ENCODE measurements at regions not wholly inside any gene's neighbourhood (a gene's known extent, or its start where the extent isn't known, plus 50 kb on each side); places are given as distances from the start of the nearest gene placed in this dataset.
"Not testable (repeated sequence)": the region's sequence is repeated elsewhere in the genome, so short reads cannot be mapped to it uniquely, and the experiment has no call there.

DNA sequence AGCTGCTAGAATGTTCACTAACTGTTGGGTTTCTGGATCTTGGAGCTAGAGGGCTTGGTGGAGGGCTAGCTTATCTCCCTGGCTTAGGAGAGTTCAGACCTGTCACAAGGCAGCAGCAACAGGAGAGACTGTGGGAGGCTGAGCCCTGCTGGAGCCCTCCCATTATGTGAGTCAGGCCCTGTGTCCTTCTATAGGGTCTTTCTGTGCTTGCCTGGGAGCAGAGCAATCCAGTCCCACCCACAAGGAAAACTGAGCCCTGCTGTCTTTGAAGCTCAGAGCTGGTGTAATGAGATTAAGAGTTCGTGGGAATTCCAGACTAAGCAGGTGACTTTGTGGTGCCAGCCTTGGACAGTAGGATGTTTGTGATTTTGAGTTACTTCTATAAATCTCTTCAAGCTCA, 249.0 kb downstream of the TTC32 start:
- no peak for DNase-seq (ENCODE audit: low read depth in 2 of 2)

DNA sequence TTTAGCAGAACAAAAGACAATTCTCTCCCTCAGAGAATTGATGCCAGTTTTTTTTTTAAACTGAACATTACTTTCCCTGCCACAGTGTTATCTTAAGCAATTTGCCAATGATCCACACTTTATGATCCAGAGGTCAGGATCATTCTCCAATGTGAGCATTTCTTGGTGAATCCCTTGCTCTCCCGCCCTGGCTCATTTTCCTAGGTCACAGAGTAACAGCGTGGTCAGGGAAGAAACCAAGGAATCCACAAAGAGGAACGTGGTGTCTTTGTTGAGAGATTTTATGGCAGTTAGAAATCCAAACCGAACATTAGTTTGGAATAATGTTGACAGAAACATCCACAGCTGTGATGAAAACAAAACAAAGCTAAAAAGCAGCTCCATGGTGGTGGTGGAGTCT, 250.3 kb downstream of the TTC32 start:
- no peak for DNase-seq (ENCODE audit: low read depth in 2 of 2)

GRCh38 chr2:19649785-19650380, 251.9 kb downstream of the TTC32 start:
- DNase-seq (ENCODE audit: low read depth in 2 of 2): no peak

DNA sequence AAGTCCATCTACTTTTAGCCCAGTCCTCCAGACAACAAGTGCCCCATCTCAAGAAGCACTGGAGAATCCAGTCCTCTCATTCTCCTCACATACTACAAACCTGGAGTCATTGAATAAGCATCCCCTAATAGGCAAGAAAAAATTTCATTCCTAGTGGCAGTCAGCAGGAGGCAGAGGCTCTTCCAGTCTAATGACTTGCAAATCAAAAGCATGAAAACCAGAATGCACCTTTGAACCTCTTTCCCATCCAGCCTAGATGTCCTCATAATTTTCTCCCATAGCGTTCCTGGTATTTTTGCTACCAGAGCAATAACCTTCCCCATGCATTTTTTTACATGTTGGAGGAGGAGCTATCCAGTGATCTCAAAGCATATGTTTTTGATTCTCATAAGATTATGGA, 252.6 kb downstream of the TTC32 start:
- no peak for DNase-seq (ENCODE audit: low read depth in 2 of 2)

DNA sequence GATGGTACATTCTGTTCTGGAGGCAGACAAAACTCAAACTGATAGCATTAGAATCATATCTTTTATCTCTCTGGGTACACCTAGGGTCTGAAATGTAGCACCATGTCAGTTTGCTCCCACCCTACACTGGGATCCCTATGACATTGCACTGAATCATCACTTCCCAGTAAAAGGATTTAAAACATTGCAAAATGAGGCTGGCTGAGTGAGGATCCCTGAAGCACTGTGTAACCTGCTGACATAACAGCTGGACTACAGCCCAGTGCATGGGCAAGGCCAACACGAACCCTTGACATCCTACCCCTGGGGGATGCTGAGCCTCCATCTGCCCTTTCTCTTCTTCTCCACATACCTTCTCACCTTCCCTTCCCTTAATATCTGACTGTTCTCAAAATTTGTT, 253.2 kb downstream of the TTC32 start:
- no peak for DNase-seq (ENCODE audit: low read depth in 2 of 2)

DNA sequence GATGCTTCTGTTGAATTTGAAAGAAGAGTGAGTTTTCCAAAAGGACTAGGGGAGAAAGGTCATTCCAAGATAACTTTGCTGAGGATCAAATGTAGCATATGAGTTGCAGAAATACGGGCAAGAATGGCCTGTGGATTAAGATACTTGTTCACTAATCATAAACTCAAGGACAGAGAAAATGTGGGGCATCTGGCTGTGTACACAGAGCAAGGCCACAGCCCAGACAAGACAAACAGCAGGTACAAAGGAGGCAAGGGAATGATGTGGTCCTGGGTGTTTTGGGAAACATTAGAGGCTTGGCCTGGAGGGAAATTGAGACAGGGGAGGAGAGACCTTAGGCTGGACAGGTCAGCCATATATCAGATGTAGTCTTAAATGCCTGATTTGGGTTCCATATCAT, 254.8 kb downstream of the TTC32 start:
- no peak for DNase-seq (ENCODE audit: low read depth in 2 of 2)

DNA sequence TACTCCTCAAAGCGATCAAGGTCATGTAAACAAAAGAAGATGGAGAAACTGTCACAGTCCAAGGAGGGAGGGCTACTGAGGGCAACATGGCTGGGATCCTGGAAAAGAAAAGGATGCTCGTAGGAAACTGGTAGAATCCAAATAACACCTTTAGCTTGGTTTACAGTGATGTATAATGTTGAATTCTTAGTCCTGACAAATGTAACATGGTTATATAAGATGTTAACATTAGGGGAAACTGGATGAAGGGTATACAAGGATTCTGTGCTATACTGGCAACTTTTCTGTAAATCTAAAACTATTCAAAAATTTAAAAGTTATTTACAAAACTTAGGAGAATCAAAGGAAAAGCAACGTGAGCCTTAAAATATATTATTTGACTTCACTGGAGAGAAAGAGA, 257.0 kb downstream of the TTC32 start:
- no peak for DNase-seq (ENCODE audit: low read depth in 2 of 2)

GRCh38 chr2:19643117-19643518, 258.7 kb downstream of the TTC32 start:
- no peak for DNase-seq (ENCODE audit: low read depth in 2 of 2)

- no peak for DNase-seq (ENCODE audit: low read depth in 2 of 2)
These were observed 259.3 kb downstream of the TTC32 start for GRCh38 chr2:19642501-19642900.

GRCh38 chr2:19635951-19636510, 265.8 kb downstream of the TTC32 start:
- no peak for DNase-seq (ENCODE audit: low read depth in 2 of 2)

GRCh38 chr2:19632403-19632991, 269.3 kb downstream of the TTC32 start:
- no peak for DNase-seq (ENCODE audit: low read depth in 2 of 2)

DNA sequence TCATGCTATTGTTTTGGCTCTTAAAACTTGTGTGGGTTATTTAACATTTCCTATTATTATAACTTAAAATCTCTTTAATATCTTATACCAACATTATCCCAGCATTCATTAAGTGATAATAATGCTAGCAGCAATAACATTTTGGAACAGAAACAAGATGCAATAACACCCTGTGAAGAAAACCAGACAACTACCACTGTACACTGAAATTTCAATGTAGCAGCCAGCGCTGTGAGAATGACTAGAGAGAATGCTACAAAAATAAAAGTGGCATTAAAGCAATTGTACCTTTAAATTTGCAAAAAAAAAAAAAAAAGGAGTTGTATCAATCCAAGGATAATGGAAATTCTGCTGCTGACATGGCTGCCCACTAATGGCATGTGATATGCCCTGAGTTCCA, 269.9 kb downstream of the TTC32 start:
- no peak for DNase-seq (ENCODE audit: low read depth in 2 of 2)

GRCh38 chr2:19630921-19631320, 270.9 kb downstream of the TTC32 start:
- DNase-seq (ENCODE audit: low read depth in 2 of 2): no peak

- DNase-seq (ENCODE audit: low read depth in 2 of 2): no peak
These were observed 268.9 kb upstream of the OSR1 start for GRCh38 chr2:19627359-19627758.

DNA sequence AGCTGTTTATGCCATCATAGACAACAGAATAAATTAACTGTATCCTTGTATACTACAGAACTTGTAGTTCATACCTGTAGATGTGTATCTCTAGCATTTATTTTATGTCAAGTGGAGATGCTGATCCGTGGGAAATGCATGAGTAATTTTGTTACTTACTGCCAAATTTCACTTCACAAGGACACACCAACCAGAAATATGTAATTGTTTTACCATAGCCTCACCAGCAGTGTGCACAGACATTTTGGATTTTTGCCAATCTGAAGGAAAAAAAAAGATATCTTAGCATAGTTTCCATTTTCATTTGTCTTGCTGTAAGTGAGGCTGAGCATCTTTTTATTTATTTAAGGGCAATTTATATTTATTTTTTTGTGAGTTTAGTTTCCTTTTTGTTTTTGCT, 265.1 kb upstream of the OSR1 start:
- DNase-seq (ENCODE audit: low read depth in 2 of 2): no peak

DNA sequence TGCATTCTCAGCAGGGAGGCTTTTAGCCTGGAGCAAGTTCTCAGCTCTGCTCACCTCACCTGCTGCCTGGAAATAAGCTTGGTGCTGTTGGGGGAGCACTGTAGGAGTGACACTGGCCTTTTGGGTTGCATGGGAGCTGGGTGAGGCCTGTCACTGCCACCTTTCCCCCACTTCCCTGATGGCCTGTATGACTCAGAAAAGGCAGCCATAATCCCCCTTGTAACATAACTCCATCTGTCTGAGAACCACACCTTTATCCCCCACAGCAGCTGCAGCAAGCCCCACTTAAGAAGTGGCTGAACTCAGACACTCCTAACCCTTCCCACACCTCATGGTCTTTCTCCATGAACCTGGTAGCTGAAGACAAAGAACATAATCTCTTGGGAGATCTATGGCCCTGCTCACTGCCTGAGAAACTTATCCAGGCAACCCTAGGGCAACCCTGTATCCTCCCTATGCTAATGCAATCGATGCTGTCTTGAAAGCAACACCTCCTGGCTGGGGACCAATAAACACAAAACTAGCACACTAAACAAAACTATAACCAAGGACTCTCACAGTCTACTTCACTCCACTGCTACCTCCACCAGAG, 258.9 kb upstream of the OSR1 start:
- DNase-seq (ENCODE audit: low read depth in 2 of 2): no peak

DNA sequence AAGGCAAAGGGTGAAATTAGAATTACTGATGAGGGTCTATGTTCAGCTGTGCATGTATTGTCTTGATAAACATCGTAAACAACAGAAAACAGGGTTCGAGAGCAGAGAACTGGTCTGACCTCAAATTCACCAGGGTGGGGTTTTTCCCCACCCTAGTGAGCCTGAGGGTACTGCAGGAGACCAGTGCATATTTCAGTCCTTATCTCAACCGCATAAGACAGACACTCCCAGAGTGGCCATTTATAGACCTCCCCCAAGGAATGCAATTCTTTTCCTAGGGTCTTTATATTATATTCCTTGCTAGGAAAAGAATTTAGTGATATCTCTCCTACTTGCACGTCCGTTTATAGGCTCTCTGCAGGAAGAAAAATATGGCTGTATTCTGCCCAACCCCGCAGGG, 257.0 kb upstream of the OSR1 start:
- DNase-seq (ENCODE audit: low read depth in 2 of 2): not testable (repeated sequence)

GRCh38 chr2:19614066-19614465, 255.6 kb upstream of the OSR1 start:
- no peak for DNase-seq (ENCODE audit: low read depth in 2 of 2)

DNA sequence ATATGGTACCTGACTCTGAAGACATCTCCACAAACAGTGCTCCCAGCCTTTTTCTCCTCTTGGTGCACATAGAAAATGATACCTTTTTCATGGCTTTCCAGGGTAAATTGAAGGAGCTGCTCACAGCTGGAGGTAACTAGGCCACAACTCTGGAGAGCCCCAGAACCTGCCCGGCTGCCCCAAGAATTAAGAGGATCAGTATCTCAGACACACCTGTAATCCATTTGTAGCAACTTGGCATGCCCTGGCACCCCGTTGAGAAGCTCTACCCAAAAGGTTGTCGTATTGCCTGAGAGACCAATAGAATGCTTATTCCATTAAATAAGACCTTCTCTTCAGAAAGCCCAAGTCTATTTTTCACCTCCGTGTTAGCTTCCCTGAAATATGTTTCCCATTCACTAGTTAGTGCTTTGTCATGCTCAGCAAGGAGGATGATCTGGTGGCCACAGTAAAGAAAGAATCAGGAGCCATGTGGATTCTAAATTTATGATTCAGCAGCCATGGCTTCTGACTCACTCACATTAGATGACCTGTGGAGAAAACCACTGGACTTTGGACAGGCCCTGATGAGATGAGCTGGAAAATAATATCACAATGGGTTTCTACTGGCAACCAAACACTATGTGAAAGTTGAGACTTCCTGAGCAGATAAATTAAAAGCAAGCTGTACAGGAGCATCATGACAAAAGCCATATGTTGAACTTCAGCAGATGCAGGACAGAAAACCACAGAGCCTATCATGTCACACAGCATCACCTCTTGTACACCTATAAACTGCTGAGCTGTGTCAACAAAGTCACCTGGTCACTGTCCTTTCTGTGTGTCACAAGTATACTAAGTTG, 253.3 kb upstream of the OSR1 start:
- no peak for DNase-seq (ENCODE audit: low read depth in 2 of 2)

DNA sequence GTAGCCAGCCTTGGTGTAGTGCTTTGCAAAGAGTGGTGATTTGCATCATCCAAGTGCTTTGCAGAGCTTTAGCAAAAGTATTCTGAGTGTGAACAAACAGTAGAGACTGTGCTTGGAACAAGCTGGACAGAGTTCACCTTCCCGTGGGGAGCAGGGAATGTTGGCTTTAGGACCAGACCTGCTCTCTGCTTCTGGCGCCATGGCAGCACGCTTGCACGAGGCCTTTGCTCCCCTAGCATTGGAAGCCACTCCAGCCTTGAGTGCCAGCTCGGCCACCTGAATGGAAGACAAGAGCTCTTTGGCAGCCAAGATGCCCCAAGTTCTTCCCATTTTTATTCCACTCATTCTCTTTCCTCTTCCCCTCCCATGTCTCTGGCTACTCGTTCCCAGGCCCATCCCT, 250.8 kb upstream of the OSR1 start:
- no peak for DNase-seq (ENCODE audit: low read depth in 2 of 2)

- no peak for DNase-seq (ENCODE audit: low read depth in 2 of 2)
These were observed 249.7 kb upstream of the OSR1 start for GRCh38 chr2:19607931-19608771.

- DNase-seq (ENCODE audit: low read depth in 2 of 2): no peak
These were observed 249.0 kb upstream of the OSR1 start for GRCh38 chr2:19607400-19607799.

Data from activated CD4-positive, alpha-beta T cell treated with anti-CD3 and anti-CD28 coated beads for 24 hours (primary cell).